ENCODE measurements at regions not wholly inside any gene's neighbourhood (a gene's known extent, or its start where the extent isn't known, plus 50 kb on each side); places are given as distances from the start of the nearest gene placed in this dataset.

DNA sequence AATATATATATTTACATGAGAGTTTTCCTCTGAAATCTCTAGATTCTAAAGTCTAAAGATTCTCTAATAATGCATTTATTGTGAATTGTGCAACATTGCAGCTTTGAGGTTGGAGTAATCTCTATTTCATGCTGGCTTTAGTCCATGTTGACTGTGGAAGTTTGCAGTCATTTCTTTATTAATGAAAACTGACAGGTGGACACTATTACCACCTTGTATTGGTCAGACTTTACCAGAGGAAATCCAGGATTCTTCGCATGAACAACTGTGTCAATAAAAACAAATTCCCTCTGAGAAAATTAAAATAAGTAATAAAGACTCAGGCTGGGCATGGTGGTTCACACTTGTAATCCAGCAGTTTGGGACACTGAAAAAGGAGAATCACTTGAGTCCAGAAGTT lies 274.1 kb downstream of the SHQ1 start (continued):
- TF ChIP-seq, protein P1, sequence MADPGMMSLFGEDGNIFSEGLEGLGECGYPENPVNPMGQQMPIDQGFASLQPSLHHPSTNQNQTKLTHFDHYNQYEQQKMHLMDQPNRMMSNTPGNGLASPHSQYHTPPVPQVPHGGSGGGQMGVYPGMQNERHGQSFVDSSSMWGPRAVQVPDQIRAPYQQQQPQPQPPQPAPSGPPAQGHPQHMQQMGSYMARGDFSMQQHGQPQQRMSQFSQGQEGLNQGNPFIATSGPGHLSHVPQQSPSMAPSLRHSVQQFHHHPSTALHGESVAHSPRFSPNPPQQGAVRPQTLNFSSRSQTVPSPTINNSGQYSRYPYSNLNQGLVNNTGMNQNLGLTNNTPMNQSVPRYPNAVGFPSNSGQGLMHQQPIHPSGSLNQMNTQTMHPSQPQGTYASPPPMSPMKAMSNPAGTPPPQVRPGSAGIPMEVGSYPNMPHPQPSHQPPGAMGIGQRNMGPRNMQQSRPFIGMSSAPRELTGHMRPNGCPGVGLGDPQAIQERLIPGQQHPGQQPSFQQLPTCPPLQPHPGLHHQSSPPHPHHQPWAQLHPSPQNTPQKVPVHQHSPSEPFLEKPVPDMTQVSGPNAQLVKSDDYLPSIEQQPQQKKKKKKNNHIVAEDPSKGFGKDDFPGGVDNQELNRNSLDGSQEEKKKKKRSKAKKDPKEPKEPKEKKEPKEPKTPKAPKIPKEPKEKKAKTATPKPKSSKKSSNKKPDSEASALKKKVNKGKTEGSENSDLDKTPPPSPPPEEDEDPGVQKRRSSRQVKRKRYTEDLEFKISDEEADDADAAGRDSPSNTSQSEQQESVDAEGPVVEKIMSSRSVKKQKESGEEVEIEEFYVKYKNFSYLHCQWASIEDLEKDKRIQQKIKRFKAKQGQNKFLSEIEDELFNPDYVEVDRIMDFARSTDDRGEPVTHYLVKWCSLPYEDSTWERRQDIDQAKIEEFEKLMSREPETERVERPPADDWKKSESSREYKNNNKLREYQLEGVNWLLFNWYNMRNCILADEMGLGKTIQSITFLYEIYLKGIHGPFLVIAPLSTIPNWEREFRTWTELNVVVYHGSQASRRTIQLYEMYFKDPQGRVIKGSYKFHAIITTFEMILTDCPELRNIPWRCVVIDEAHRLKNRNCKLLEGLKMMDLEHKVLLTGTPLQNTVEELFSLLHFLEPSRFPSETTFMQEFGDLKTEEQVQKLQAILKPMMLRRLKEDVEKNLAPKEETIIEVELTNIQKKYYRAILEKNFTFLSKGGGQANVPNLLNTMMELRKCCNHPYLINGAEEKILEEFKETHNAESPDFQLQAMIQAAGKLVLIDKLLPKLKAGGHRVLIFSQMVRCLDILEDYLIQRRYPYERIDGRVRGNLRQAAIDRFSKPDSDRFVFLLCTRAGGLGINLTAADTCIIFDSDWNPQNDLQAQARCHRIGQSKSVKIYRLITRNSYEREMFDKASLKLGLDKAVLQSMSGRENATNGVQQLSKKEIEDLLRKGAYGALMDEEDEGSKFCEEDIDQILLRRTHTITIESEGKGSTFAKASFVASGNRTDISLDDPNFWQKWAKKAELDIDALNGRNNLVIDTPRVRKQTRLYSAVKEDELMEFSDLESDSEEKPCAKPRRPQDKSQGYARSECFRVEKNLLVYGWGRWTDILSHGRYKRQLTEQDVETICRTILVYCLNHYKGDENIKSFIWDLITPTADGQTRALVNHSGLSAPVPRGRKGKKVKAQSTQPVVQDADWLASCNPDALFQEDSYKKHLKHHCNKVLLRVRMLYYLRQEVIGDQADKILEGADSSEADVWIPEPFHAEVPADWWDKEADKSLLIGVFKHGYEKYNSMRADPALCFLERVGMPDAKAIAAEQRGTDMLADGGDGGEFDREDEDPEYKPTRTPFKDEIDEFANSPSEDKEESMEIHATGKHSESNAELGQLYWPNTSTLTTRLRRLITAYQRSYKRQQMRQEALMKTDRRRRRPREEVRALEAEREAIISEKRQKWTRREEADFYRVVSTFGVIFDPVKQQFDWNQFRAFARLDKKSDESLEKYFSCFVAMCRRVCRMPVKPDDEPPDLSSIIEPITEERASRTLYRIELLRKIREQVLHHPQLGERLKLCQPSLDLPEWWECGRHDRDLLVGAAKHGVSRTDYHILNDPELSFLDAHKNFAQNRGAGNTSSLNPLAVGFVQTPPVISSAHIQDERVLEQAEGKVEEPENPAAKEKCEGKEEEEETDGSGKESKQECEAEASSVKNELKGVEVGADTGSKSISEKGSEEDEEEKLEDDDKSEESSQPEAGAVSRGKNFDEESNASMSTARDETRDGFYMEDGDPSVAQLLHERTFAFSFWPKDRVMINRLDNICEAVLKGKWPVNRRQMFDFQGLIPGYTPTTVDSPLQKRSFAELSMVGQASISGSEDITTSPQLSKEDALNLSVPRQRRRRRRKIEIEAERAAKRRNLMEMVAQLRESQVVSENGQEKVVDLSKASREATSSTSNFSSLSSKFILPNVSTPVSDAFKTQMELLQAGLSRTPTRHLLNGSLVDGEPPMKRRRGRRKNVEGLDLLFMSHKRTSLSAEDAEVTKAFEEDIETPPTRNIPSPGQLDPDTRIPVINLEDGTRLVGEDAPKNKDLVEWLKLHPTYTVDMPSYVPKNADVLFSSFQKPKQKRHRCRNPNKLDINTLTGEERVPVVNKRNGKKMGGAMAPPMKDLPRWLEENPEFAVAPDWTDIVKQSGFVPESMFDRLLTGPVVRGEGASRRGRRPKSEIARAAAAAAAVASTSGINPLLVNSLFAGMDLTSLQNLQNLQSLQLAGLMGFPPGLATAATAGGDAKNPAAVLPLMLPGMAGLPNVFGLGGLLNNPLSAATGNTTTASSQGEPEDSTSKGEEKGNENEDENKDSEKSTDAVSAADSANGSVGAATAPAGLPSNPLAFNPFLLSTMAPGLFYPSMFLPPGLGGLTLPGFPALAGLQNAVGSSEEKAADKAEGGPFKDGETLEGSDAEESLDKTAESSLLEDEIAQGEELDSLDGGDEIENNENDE (IDR thresholded peaks at IDR 0.05; ENCODE audit: insufficient replicate concordance, low read length): no peak
- TF ChIP-seq SIRT6 (IDR thresholded peaks at IDR 0.05; ENCODE audit: low read length) (no peak), SIN3A (conservative IDR thresholded peaks at IDR 0.05 in 1 of 2, IDR thresholded peaks at IDR 0.05 in 1 of 2; ENCODE audit: low read depth in 1 of 2, low read length in 2 of 2) (no peak), RFX5 (IDR thresholded peaks at IDR 0.05; ENCODE audit: borderline replicate concordance, low read depth, low read length) (no peak), TEAD4 (IDR thresholded peaks at IDR 0.05; ENCODE audit: low read depth, low read length) (no peak), KDM4A (IDR thresholded peaks at IDR 0.05; ENCODE audit: low read depth, low read length, severe bottlenecking) (no peak), NRF1 (IDR thresholded peaks at IDR 0.05; ENCODE audit: low read depth, low read length) (no peak), MAFK (IDR thresholded peaks at IDR 0.05; ENCODE audit: low read depth, low read length) (no peak), SRF (IDR thresholded peaks at IDR 0.05; ENCODE audit: low read depth, low read length) (no peak), SP4 (IDR thresholded peaks at IDR 0.05; ENCODE audit: low read length) (no peak), KDM5A (IDR thresholded peaks at IDR 0.05; ENCODE audit: low read length) (no peak), CEBPB (IDR thresholded peaks at IDR 0.05; ENCODE audit: low read depth, low read length) (no peak), BACH1 (IDR thresholded peaks at IDR 0.05; ENCODE audit: low read length) (no peak), RXRA (IDR thresholded peaks at IDR 0.05; ENCODE audit: insufficient read depth, low read depth, low read length) (no peak)

Measured in H1 (cell line).